ENCODE measurements at regions not wholly inside any gene's neighbourhood (a gene's known extent, or its start where the extent isn't known, plus 50 kb on each side); places are given as distances from the start of the nearest gene placed in this dataset.

DNA sequence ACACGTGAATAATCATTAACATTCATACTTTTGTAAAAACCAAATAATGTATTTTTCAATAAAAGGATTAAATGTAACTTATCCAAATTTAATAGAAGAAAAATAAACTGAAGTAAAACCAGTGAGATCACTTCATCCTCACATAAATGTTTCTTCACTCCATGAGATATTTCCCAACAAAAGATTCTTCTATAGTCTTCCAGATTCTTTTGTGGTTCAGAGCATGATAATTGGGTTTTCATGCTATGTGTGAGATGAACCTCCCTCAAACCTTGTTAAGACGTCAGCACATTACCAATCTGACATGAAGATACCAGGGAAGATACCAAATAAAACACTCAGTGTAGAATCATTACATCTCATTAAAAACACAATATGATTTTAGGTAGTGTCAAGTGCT lies 62.9 kb upstream of the OXGR1 start:
- no peak for DNase-seq

DNA sequence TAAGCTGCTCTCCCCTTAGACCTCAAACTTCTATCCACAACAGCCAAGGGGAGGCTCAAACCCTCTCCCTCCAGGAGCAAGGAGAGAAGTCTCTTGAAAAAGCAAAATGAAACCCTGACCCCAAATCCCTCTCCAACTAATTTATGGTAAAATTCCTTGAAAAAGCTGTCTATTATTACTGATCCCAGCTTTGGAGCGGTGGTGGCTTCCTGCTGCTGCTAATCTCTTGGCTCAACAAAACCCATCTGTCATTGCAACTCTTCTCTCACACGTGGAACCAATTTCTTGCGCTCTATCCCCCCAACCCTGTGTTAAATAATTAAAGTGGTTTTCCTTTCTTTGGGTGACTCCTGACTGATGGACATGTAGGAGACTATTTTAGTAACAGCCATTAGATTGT lies 64.1 kb upstream of the OXGR1 start:
- no peak for DNase-seq

DNA sequence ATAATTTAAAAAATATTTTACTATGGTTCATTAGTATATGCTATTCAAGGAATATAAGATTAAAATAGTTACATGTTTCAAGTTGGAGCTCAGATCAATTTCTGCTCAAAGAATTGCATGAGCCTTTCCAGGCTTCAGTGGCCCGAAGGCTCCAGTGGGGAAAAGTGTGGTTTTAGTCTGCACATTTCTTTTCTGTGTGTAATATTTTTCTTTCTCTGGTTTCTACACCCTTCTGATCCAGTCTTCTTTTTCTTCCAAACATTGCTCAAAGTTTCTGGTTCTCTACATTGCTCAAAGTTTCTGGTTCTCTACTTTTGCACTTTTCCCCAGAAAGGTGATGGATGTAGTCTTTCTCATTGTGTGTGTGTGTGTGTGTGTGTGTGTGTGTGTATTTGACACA lies 64.7 kb upstream of the OXGR1 start:
- no peak for DNase-seq

DNA sequence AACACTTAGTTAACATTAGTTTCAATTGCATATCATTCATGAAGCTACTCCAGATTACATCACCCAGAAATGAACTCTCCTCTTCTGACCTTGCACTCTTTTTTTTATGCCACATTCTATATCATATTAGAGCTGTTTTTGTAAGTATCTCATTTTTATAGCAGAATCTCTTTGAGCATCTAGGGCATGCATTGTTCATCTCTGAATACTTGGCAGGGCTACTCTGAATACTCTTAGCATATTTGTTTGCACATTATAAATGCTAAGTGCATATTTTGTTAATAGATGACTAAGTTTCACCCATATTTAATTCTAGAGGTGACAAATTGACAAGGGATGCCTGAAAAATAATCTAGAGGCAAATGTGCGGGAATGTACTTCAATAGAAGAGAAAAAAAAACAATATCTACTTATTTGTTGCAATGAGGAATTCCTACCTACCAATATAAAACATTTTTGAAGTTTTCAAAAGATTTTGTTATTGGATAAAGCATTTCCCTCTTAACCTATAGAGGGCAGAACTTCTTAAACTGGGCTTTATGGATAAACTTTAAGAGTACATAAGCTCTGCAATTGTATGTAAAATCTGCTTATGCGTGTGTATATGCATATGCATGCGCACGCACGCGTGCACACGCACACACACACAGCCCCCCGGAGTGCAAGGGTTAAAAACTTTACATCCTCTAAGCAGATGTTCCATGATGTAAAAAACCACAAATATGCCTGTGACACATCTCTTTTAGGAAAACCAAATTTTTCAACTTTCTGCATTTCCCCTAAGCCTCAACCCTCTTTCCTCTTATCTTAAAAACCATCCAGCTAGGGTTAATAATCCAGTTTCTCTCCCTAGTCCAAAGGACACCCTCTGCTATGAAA lies 73.0 kb upstream of the OXGR1 start:
- no peak for DNase-seq

DNA sequence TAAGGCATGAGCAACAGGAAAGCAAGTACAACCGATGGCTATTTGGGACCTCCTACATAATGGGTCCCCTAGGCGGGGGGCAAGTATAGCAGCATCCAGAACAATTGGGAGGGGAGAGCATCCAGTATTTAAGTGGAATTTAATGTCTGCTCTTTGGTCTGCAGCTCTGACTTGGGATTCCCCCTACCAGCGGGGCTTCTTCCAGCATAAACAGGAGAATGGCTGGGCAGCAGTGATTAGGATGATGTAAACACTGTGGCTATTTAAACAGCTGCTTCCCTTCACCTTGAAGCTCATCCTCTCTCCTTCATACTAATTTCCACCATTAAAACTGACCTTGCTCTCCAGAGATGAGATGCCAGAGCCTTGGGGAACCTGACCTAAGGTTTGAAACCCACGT lies 73.9 kb upstream of the OXGR1 start:
- no peak for DNase-seq

DNA sequence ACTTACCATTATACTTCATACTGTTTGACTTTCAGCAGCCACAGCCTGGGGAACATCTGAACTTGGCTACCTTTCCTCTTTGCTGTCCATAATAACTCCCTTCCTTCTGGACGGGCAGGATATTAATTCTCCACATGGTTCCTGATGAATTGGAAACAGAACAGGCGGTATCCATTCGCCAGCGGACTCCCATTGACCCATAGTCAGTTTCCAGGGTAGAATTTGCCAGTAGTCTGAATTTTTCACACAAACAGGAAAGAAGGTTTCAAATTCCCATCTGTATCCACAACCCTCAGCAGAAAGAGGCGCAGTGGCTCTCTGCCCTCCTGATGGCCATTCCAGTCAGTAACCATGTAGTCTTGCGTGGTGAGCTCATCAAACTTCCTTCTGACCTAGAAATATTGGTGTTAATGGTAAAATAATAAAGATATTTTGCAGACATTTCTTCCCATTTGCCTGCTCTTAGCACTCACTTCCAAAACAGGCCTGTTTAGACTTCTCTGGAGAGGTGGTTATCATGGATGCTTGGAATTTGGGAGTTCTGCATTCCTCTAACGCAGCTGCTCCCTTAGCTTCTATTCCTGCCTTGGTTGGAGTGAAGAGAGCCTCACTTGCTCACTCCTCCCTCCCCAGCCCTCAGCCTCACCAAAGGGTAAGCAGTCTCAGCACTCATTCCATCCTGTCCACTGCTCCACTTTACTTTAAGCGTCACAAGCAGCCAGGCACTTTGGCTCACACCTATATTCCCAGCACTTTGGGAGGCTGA lies 75.0 kb upstream of the OXGR1 start:
- DNase-seq, result no peak

DNA sequence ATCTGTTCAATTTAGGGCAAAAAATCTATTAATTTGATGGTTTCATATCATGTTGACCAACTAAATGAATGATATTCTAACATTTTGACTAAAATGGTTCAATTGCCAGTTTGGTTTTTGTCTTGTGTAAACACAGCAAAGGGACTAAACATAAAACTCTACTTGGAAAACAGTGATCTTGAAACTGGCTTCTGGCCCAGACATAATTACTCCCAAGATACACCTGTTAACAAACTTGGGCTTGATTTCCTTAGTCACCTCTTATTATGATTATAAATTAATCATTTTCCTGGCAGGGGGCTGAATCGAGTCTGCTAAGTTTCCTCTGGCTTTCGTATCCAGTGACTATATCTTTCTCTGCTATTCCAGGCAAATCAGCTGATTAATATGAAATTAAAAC lies 78.0 kb upstream of the OXGR1 start:
- no peak for DNase-seq

DNA sequence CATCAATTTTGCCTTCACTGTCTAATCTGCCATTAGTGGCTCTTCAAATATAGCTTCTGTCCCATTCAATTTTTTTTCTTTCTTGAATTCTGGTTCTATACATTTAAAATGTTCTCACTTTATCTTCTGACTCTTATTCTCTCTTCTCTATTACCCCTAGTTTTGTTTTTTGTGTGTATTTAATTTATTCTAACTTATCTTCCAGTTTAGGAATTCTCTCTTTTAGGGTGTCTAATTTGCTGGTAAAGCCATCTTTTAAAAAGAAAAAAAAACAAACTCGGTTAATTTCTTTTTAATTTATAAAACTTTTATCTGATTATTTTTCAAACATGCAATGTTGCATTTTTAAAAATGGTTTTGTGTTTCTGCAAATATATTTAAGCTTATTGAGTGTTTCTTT lies 80.3 kb upstream of the OXGR1 start:
- no peak for DNase-seq

DNA sequence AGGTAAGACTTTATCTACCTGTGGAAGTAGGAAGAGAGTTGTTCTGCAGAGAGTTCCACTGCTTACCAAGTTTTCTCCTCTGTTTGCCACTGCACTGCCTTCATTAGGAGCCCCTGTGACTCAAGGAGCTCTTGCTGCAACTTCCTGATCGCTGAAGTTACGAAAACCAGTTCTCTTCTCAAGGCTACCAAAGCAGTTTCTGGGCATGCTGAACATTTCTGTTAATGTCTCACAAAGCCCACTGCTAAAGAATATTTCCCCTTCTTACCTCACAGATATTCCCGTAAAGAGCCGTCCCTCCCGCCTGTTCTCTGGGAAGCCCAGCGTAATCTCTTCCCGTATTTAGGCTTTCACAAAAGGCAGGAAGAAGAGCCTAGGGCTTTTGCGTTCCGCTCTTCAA lies 82.6 kb upstream of the OXGR1 start:
- peak in 3 of 58 donors; percentile 0 to 7 (median 3) for DNase-seq

DNA sequence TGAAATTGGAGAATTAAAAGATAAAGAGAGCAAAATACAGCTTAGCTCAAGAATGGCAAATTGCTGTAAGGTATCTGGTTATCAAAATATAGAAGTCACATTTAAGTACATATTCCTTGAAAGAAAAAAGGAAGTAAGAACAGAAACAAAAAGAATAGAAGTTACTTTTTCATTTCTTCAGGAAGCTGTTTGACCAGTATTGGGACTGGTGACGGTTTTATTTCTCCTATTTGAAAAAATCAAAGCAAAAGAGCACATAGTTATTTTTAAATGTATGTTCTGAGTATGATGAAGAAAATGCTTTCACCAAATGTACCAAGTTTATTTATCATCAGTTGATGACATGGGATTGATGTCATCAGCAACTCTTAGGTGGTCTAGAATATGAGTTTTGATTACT lies 83.1 kb upstream of the OXGR1 start:
- DNase-seq, result no peak

DNA sequence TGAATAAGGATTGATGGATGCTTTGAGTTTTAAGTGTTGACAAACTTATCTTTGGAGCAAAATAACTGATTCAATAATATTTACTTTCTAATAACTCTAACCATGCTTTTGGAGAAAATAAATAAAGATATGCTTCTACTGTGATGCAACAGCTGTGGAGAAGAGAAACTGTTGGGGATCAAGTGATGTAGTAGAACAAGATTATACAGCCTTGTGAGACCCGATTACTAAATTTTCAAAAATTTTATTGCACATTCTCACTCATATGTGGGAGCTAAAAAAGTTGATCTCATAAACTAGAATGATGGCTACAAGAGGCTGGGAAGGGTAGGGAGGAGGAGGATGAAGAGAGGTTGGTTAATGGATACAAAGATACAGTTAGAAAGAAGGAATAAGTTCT lies 85.5 kb upstream of the OXGR1 start:
- DNase-seq, result no peak

DNA sequence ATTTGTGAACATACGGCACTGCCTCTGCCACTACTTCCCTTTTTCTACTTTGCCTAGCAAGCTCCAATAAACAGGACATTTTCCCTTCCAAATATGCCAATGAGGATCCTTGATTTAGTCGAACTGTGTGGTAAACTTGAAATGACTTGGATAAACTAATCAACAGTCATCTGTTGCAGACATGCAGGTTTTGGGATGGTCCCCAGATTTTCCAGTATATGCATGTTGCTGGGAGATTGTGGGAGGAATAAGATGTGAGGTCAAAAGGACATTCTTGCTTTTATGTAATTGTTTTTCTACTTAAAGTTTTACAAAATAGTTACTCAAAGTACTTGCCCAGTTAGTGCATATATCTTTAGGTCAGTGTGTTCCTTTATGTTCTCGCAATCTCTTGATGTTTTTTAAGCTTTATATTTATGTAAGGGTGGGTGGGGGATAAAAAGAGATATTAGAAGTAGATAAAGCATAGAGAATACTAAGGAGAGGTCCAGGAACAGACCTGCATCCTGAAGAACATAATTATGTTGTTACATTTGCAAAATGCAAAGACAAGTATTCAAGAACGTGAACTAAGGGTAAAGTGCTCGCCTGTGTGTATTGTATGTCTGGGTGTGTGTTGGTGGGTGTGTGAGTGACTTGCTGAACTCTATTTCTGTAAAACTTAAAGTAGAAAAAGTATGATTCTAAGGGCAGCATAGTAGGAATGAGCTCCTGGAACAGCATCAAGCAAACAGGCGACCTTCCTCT lies 88.4 kb upstream of the OXGR1 start:
- no peak for DNase-seq

DNA sequence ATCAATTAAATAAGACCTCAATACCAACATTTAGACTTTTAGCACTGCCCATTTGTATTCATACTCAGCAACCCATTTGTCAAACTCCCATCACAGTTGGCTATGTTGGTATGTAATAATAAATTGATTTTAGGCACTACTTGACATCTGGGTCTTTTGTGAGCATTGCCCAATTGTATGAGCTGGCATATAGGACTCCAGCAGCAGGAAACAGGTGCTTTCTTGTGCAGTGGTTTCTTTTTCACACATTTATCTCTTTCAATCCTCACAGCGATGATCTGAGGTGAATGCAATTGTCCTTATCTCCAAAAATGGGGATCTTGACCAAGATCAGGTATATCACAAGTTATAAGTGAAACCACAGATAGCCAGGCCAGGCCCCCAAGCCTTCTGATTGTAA lies 96.9 kb upstream of the OXGR1 start:
- DNase-seq, result no peak

DNA sequence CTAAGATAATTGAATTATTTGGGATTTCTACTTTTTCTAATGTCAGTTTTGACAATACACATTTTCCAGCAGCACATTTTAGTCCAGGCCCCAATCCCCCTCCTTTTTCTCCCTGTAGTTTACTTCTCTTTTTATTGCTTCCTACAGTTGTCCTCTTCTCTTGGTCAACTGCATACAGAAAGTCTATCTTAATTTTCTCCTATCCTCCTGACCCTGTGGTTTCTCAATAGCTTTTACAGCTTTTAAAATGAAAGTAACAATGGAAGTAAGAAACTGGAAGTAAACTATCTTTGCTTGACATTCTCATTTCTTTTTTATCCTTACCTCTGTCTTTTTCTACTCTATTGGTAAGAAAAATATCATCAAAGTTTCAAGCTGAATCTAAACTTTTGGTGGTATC lies 106.5 kb upstream of the OXGR1 start:
- DNase-seq, result no peak

DNA sequence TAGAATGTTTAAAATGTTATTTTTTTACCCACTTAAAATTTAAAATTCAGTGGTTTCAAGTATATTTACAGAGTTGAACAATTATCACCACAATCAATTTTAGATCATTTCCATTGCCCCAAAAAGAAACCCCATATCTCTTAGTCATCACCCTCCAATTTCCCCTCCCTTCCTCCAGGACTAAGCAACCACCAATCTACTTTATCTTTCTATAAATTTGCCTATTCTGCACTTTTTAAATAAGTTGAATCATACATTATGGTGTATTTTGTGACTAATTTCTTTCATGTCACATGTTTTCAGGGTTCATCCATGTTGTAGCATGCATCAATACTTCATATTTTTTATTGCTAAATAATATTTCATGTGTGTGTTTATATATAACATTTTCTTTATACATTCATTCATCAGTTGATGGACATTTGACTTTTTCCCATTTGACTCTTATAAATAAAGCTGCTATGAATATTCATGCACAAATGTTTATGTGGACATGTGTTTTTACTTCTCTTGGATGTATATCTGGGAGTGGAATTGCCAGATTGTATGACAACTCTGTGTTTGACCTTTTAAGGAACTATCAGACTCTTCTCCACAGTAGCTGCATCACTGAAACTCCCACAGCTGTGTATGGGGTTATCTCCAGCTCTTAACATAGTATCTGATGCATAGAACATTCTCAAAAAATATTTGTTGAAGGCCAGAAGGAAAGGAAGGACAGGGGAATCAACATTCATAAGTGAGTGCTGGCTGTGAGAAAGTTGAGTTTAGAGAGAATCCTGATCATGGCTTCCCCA lies 107.8 kb upstream of the OXGR1 start:
- no peak for DNase-seq

DNA sequence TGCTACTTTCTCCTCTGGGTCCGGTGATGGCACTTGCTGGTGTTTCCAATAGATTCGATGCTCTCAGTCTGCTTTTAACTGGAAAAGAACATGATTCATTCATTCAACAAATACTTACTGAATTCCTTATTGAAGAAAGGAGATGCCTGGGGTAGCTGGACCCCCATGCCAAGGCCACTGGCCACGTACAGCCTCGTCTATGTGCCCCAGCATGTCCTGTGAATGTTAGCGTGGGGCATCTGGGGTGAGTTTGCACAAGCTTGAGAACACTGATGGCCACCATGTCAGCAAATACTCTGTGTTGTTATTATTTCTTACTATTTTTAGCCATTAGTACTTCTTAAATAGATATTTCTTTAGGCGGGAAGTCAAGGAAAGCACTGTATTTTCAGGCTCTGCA lies 112.0 kb upstream of the OXGR1 start:
- DNase-seq, result no peak

DNA sequence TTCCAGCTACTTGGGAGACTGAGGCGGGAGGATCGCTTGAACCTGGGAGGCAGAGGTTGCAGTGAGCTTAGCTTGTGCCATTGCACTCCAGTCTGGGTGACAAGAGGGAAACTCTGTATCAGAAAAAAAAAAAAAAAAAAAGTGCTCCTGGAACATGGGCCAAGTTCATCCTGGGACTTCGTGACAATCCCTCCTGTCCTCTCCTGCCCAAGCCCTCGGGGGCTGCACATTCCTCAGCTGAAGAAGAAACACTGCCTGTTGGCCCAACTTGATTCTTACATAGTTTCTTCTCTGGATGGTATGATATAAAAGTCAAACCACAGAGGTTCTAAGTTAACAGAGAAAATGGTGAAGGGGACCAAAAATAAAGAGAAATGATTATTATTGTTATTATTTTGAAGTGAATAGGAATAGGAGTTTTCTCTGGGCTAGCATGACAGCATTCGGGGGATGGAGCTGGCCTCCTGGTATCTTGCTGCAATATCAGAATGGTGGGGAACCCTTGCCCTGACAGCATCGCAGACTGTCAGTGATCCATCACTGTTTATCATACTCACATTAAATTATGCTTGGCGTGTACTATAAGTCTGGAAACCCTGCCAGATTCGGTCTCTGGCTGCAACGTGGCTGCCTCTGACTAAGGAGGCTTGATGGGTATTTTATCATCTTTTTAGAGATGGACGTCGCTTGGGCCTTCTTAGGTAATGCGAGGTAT lies 113.7 kb upstream of the OXGR1 start:
- no peak for DNase-seq

DNA sequence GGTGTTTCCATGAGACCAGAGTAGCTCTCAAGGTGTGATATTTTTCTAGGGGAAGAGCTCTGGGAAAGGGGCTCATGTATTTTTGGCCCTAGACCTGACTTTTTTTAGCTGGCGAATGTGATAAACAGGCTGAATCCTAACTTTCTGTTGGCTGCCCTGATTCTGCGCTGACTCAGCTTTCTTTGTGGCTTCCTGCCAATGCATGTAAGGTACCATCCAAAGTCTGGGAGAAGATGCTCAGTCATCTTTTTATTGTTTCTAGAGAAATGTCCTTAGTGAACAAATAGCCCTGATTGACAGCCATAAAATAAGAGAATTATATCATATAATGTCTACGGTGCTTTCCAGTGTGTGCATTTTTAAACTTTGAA lies 113.6 kb upstream of the MBNL2 start:
- DNase-seq, result peak in 1 of 58 donors; percentile 24

DNA sequence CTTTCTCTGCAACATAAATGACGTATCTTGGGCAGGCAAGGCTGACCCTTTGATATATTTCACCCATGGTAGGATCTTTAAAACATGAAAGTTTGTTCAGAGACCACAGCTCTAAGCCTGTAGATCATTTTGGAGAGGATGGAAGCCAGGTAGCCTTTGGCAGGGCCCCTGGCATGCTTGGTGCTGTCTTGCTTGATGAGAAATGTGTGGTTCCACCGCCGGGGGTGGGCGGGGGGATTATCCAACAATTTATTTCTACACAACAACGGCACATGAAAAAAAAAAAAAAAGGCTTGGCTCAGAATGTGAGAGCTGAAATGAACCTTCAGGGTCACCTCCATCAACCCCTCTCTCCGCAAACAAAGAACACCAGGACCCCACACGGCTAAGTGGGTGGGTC lies 112.9 kb upstream of the MBNL2 start:
- DNase-seq, result no peak

DNA sequence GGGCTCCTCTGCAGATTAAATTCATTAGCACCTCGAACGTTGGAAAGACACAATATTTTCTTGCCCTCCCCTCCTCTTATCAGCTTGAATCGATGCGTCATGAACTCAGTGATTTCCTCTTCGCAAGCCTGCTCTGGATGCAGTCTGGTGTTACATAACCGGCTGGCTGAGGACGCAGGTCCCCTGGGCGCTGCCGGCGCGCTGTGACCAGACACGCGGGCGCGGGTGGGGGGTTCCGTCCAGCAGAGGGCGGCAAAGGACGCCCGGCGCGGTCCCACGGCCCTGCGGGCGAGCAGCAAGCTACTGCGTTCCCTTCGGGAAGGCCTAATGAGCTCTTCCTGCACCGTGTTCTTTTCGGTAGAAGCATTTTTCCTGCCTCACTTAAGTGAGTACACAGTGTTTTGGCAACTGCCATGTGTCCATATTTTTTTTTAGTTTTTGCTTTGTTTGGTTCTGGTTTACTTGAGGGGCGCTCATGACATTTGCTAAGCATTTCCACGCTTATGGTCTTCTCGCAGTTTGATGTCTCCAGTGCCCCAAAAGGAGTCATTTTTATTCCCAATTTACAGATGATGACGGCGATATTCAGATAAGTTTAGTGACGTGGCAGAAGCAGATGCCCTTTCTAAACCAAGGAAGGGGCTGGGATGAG lies 112.2 kb upstream of the MBNL2 start:
- peak; percentile 38 to 95 (median 84) for DNase-seq
